GM18873 (cell line): ENCODE measurements at regions not wholly inside any gene's neighbourhood (a gene's known extent, or its start where the extent isn't known, plus 50 kb on each side); places are given as distances from the start of the nearest gene placed in this dataset.

ENCODE experiments used
- ATAC-seq: cut with Tn5 transposase; IDR thresholded peaks from one replicate; pipeline ENCODE4 v1.9.1; 2021; ENCODE audit warnings: mild to moderate bottlenecking, moderate library complexity, moderate number of reproducible peaks; ENCODE audit not compliant: unreplicated experiment, low FRiP score

DNA sequence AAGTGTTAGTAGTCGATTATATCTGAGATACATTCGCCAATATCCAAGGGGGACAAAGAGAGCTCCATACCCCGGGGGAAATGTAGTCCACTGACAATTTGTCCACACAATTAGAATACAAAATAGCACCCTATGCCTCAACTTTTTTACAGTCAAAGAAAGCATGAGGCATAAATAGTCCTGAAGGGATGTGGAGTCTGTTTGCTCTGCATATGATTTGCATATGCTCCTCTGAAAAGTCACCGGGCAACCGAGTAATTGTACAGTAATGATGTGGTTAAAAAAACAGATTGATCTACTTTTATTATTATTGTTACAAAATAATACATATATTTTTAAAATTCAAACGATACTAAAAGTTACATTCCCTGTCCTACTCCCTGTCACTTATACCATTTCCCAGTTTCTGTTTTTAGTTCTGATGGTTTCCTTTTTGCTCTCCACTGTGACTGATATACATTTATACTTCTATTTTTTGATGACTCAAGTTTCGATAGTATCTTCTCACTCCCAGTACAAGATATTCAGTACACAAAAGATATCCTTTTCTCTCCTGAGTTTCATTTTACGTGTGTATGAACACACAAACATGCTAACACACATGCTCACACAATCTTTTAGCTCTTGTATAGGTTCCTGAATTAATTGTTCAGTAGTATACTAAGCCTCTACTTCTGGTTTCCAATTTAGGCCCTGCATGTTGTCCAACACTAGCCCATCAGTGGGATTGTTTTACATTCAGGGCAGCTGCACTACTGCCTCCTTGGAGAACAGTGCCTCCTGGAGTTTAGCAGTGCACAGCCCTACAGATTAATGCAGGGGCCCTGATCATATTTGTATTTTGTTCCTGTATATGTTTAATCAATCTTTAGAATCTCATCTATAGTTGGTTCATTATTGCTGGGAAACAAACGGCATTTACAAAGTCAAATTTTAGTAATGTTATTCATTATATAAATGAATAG is 130.9 kb downstream of the TES start:
- no peak for ATAC-seq

- ATAC-seq: no peak
Observed at GRCh38 chr7:116342125-116342524, 131.8 kb downstream of the TES start.

- no peak for ATAC-seq
Observed at GRCh38 chr7:116347151-116347832, 137.0 kb downstream of the TES start.

DNA sequence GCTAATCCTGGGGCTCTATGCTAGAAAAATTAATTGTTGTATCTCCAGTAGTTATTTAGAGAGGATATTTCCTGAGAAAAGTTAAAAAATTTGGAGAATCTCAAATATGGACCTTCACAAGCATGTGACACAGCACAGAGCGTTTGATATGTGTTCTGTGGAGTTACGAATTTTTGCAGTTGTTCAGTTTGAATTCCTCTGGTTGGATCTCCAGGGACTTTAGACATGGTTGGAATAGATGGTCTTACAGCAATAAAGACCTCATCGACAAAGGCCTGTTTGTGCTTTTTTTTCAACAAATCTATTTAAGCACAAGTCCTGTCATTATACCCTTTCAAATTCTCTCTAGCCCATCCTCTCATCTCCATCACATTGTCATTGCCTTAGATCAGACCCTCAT is 138.0 kb downstream of the TES start:
- no peak for ATAC-seq

DNA sequence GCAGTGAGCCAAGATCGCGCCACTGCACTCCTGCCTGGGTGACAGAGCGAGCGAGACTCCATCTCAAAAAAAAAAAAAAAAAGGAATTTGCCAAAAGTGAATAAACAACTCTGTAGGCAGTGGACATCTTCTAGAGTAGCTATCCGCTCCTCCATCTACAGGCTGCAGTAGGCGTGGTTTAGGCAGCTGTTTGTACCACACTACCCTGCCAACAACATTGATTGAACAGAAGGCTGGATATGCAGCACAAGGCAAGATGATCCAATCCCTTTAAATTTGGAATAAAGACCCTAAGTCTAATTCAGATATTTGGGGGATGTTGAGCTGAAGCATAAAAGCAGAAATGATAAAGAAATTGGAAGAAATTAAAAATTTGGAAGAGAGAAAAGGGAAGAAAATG is 141.6 kb downstream of the TES start:
- no peak for ATAC-seq

- ATAC-seq: no peak
Observed at GRCh38 chr7:116353647-116354046, 143.3 kb downstream of the TES start.

GRCh38 chr7:116354171-116354545 is 143.8 kb downstream of the TES start:
- ATAC-seq: no peak

- no peak for ATAC-seq
Observed at GRCh38 chr7:116354546-116355423, 144.4 kb downstream of the TES start.

DNA sequence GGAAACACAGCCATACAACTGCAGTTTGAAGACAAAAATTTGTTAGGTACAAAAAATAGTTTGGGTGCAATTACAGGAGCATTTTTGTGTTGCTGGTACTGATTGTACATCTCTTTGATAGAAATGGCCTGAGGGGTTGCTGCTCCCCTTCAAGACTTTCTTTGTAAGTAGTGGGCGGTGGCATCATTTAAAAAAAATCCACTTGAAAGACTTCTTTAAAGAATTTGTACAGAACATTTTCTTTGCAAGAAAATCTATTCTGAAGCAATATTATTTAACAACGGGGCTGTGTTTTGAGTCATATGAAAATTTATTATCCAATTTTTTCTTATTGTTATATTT is 144.1 kb upstream of the CAV2 start:
- ATAC-seq: no peak

DNA sequence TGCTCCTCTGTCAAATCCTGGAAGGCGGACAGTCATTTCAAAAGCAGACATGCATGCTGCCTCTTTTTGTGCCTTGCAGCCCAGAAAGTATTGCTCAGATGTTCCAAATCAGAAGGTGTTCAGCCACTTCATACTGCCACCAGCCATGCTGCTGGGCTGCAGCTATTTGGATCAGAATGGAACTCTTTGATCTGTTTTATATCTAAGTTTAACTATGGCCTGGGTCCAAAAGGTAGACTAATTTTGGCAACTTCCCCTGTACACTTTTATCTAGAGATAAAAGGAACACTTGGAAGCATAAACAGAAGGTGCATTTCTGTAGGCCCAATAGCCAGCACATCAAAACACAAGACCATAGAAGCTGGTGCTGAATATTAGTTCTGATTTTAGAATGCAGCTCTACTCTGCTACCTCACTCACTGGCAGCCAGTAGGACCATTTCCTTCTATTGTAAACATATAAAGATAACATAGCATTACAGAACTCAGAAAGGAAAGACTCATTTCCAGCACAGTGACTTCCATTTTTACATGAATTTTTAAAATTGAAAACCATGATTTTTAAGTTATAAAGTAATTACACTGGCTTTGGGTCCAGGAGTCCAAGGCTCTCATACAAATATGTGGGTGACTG is 143.1 kb upstream of the CAV2 start:
- no peak for ATAC-seq

DNA sequence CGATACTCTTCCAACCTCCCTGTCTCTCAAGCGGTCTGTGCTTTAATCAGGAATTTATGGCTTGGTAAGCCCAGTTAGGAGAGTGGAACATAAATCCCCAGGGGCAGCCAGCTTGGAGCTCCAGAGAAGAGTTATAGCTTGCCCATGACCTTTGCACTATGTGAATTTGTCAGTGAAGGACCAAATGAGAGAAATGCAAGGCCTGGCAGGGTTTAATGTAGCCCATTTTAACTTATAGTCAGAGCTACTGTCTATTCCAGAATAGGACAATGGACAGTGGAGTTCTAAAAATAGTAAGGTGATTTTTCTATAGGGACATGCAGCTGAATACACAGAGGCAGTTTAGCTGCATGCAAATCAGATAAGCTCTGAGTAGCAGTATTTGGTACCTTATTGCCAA is 142.6 kb upstream of the CAV2 start:
- ATAC-seq: no peak

DNA sequence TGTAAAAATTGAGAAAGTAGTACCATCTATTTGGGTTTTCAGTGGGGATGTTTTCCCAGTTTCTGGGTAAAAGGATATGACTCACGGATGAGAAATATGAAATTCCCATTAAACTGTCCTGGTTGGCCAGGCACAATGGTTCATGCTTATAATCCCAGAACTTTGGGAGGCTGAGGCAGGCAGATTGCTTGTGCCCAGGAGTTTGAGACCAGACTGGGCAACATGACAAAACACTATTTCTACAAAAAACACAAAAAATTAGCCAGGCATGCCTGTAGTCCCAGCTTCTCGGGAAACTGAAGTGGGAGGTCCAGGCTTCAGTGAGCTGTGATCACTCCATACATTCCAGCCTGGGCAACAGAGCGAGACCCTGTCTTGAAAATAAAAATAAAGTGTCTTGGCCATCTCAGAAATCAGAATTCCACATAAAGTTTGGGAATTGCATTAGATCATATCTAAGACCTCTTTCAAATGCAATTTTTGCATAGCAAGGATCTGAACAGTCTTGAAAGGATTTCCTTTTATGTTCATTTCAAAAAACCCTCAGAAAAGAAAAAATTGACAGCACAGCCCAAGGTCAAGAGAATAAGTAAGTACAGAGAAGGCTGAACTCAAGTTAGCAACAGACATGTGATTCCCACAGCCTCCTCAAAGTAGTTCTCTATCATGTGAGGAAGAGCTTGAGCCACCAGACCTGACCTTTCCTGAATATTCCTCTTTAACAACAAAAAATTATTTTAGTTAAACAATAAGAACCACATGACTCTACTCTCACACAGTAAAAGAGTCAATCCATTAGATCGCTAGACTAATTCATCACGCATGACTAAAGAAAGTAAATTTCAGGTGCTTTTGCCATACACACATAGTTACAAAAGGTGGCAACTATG is 141.5 kb upstream of the CAV2 start:
- no peak for ATAC-seq

DNA sequence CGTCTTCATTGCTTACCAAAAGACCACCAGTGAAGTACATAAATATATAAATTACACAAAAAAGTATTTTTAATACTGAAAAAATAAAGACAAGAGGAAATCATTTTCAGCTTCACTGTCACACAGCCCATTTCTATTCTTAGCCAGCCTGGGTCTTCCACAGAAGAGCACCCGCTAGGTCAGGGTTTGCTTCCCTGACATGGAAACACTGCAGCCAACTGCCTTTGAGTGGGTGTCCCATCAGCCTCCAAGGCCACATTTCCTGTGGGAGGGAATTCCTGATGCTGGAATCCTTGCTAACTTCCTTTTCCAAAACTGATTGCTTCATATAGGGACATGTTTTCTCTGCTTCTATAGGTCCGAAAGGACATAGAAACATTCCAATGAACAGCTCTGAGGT is 137.8 kb upstream of the CAV2 start:
- no peak for ATAC-seq

DNA sequence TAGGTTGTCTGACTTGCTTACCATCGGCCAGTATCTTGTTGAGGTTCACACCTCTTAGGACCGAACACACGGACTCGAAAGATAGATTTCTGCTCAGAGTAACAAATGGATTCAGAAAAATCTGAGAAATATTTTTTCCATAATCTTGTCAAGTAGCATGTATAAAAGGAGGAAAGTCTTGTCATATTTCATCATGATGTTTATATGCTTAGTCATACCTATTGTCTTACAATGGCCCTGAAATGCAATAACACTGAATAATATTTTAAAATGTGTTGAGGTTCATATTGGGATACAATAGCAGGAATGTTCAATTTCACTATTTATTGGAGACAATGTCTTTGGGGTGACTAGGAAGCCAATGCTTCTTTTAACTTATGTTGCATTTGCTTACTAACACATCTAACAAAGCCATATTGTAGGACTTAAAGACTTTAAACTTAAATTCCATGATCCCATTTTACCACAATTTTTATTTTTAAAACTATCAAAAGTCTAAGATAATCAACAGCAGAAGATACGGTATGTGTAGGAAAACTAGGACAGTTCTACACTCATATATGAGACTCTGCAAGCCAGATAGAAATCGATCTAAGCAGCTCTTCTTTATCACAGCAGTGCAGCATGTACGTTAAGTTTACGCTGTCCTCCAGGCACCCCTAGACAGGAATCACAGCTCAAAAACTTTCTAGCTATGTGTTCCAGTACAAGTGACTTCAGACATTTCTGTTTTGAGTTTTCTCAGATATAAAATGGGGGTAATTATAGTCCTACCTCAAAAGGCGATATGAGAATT is 135.7 kb upstream of the CAV2 start:
- ATAC-seq: no peak

GRCh38 chr7:116364469-116364868 is 135.1 kb upstream of the CAV2 start:
- ATAC-seq: no peak

GRCh38 chr7:116365797-116366196 is 133.7 kb upstream of the CAV2 start:
- ATAC-seq: no peak

- no peak for ATAC-seq
Observed at GRCh38 chr7:116367171-116367813, 132.2 kb upstream of the CAV2 start.

GRCh38 chr7:116368965-116369364 is 130.6 kb upstream of the CAV2 start:
- no peak for ATAC-seq
